MCF 10A (cell line): ENCODE measurements at regions not wholly inside any gene's neighbourhood (a gene's known extent, or its start where the extent isn't known, plus 50 kb on each side); places are given as distances from the start of the nearest gene placed in this dataset.

ENCODE experiments used
- BruUV-seq: library from RNA; stranded (reverse); fragments of 400-500 nt; replicated peaks from 2 replicates; lab custom pipeline; 2021; lab: Mats Ljungman, UMichigan
- CTCF ChIA-PET: fragments of 300-600 bp; sonication (Branson Sonifier 250); formaldehyde crosslinking; extraction: SDS; loops from one replicate; lab custom pipeline; 2021; ENCODE audit warnings: antibody characterized with exemption, inconsistent platforms; lab: Yijun Ruan, JAX
- POLR2A ChIA-PET: fragments of 300-600, 350-650 bp; sonication (Branson Sonifier 250); formaldehyde crosslinking; extraction: SDS; loops from one replicate; lab custom pipeline; 2020; ENCODE audit warnings: antibody characterized with exemption, inconsistent platforms; lab: Yijun Ruan, JAX
- DNase-seq: peaks from one replicate; pipeline ENCODE4 v3.0.0-alpha.2; 2018; ENCODE audit not compliant: unreplicated experiment
- H3K27ac Mint-ChIP-seq: one replicate; pipeline ENCODE4 v1.8.0; 2022; ENCODE audit warnings: mild to moderate bottlenecking, low read depth, mixed read lengths; ENCODE audit not compliant: unreplicated experiment
- H3K27me3 Mint-ChIP-seq: one replicate; pipeline ENCODE4 v1.8.0; 2022; ENCODE audit warnings: mixed read lengths; ENCODE audit not compliant: insufficient read depth, unreplicated experiment
- H3K36me3 Mint-ChIP-seq: one replicate; pipeline ENCODE4 v1.8.0; 2022; ENCODE audit warnings: mild to moderate bottlenecking, moderate library complexity, mixed read lengths; ENCODE audit not compliant: insufficient read depth, unreplicated experiment
- H3K4me1 Mint-ChIP-seq: one replicate; pipeline ENCODE4 v1.8.0; 2022; ENCODE audit warnings: mixed read lengths; ENCODE audit not compliant: insufficient read depth, unreplicated experiment
- H3K4me3 Mint-ChIP-seq: one replicate; pipeline ENCODE4 v1.8.0; 2022; ENCODE audit warnings: mild to moderate bottlenecking, moderate library complexity, mixed read lengths; ENCODE audit not compliant: unreplicated experiment
- H3K9me3 Mint-ChIP-seq: one replicate; pipeline ENCODE4 v1.8.0; 2022; ENCODE audit warnings: mixed read lengths; ENCODE audit not compliant: unreplicated experiment
- intact Hi-C: fragments of 100-400 bp; cut with micrococcal nuclease; formaldehyde crosslinking; loops from 2 replicates; pipeline ENCODE4 v1.14.1; 2022
- TF ChIP-seq, protein P1 (sequence below): fragments of 200-600 bp; IDR thresholded peaks from one replicate; pipeline ENCODE4 v1.8.0; 2022; ENCODE audit warnings: antibody characterized with exemption, mild to moderate bottlenecking; ENCODE audit not compliant: unreplicated experiment

- CTCF ChIA-PET, result no interaction called here
- intact Hi-C loops, result no loop called here
- peak; percentile 14 for DNase-seq
- no peaks in the 10 kb centered on the region for H3K36me3 Mint-ChIP-seq
- peaks cover 11% of the 10 kb centered on the region for H3K9me3 Mint-ChIP-seq
- H3K4me3 Mint-ChIP-seq, result no peak overlapping the region
- H3K4me1 Mint-ChIP-seq, result no peaks in the 10 kb centered on the region
- POLR2A ChIA-PET, result no interaction called here
- no peak overlapping the region for H3K27ac Mint-ChIP-seq
- TF ChIP-seq, protein P1, sequence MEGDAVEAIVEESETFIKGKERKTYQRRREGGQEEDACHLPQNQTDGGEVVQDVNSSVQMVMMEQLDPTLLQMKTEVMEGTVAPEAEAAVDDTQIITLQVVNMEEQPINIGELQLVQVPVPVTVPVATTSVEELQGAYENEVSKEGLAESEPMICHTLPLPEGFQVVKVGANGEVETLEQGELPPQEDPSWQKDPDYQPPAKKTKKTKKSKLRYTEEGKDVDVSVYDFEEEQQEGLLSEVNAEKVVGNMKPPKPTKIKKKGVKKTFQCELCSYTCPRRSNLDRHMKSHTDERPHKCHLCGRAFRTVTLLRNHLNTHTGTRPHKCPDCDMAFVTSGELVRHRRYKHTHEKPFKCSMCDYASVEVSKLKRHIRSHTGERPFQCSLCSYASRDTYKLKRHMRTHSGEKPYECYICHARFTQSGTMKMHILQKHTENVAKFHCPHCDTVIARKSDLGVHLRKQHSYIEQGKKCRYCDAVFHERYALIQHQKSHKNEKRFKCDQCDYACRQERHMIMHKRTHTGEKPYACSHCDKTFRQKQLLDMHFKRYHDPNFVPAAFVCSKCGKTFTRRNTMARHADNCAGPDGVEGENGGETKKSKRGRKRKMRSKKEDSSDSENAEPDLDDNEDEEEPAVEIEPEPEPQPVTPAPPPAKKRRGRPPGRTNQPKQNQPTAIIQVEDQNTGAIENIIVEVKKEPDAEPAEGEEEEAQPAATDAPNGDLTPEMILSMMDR, result no peak
- H3K27me3 Mint-ChIP-seq, result no peaks in the 10 kb centered on the region
- BruUV-seq, result no TSS peak
Measured at GRCh38 chr1:163730411-163730821, 408.7 kb downstream of the NUF2 start.

DNA sequence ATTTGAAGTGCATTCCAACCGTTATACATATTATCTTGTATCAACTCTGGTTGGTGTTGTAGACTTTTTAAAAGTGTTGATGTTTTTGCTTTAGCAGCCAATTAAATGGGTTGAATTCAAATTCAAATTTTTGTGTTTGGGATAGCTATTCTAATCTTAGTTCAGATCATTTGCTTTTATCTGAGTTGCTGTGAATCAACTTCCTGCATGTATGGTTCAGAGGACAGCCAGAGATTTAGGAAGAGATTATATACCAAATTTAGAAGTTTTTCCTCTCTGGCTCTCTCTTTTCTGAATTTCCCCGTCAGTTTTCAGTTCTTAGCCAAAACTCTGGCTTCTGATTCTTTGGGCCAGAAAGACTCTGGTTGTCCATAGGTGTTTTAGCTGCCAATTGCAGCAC is 415.5 kb downstream of the NUF2 start:
- Mint-ChIP-seq H3K9me3 (peaks cover 6% of the 10 kb centered on the region), H3K4me1 (no peaks in the 10 kb centered on the region), H3K27ac (no peak overlapping the region), H3K36me3 (no peaks in the 10 kb centered on the region), H3K27me3 (no peaks in the 10 kb centered on the region), H3K4me3 (no peak overlapping the region)
- no TSS peak for BruUV-seq
- TF ChIP-seq, protein P1, result no peak
- ChIA-PET CTCF (interaction anchor here (2.0 kb wide), 1 partner anchor 13 kb away, joined by 4 read pairs; no protein-coding TSS in a partner anchor), POLR2A (interaction anchor here (0.7 to 1.3 kb wide), 2 partner anchors 14 to 43 kb away, joined by 3 read pairs; no protein-coding TSS in a partner anchor)
- DNase-seq, result no peak
- intact Hi-C loops, result no loop called here

DNA sequence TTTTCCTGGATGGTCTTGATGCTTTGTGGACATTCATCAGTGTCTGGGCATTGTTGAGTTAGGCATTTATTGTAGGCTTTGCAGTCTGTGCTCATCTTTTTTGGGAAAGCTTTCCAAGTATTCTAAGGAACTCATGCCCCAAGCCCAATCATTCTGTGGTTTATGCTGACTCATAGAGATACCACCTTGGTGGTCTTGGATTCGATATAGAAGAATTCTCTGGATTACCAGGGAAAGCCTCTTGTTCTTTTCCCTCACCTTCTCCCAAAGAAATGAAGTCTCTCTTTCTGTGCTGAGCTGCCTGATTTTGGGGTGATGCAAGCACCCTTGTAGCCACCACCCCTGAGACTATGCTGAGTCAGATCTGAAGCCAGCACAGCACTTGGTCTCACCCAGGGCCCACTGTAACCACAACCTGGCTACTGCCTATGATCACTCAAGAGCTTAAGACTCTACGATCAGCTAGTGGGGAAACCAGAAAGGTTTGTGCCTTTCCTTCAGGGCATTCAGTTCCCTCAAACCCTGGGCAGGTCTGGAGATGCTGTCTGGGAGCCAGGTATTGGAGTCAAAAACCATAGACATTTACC is 422.6 kb downstream of the NUF2 start:
- H3K4me1 Mint-ChIP-seq, result no peaks in the 10 kb centered on the region
- H3K4me3 Mint-ChIP-seq, result no peak overlapping the region
- H3K27me3 Mint-ChIP-seq, result no peaks in the 10 kb centered on the region
- H3K27ac Mint-ChIP-seq, result no peak overlapping the region
- intact Hi-C loops, result no loop called here
- TF ChIP-seq, protein P1, result no peak
- POLR2A ChIA-PET, result no interaction called here
- DNase-seq, result no peak
- H3K9me3 Mint-ChIP-seq, result peaks cover 26% of the 10 kb centered on the region
- H3K36me3 Mint-ChIP-seq, result no peaks in the 10 kb centered on the region
- no TSS peak for BruUV-seq
- CTCF ChIA-PET, result interaction anchor here (0.6 kb wide), 3 partner anchors 81 to 576 kb away, joined by 3 to 4 read pairs (median 3); no protein-coding TSS in a partner anchor

DNA sequence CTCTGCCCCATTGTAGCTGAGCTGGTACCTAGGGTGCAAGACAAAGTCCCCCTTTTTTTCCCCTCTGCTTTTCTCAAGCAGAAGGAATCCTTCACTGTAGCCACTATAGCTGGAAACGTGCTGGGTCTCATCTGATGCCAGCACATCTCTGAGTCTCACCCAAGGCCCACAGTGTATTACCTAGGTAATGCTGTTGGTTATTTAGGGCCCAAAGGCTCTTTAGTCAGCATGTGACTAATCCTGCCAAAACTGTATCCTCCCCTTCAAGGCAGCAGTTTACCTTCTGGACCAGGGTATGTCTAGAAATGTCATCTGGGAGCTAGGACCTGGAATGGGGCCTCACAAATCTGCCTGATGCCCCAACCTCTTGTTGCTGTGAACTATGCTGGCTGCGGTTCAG is 423.4 kb downstream of the NUF2 start:
- POLR2A ChIA-PET, result no interaction called here
- H3K9me3 Mint-ChIP-seq, result peaks cover 26% of the 10 kb centered on the region

More for the DNA sequence above, 423.4 kb downstream of the NUF2 start:
- no peak overlapping the region for H3K4me3 Mint-ChIP-seq
- H3K4me1 Mint-ChIP-seq, result no peaks in the 10 kb centered on the region
- no peak for DNase-seq
- H3K27ac Mint-ChIP-seq, result no peak overlapping the region
- intact Hi-C loops, result no loop called here
- BruUV-seq, result no TSS peak
- TF ChIP-seq, protein P1, result no peak
- H3K27me3 Mint-ChIP-seq, result no peaks in the 10 kb centered on the region
- CTCF ChIA-PET, result interaction anchor here (0.6 kb wide), 2 partner anchors 80 to 153 kb away, joined by 3 read pairs; no protein-coding TSS in a partner anchor
- no peaks in the 10 kb centered on the region for H3K36me3 Mint-ChIP-seq
